ENCODE measurements at regions not wholly inside any gene's neighbourhood (a gene's known extent, or its start where the extent isn't known, plus 50 kb on each side); places are given as distances from the start of the nearest gene placed in this dataset.

DNA sequence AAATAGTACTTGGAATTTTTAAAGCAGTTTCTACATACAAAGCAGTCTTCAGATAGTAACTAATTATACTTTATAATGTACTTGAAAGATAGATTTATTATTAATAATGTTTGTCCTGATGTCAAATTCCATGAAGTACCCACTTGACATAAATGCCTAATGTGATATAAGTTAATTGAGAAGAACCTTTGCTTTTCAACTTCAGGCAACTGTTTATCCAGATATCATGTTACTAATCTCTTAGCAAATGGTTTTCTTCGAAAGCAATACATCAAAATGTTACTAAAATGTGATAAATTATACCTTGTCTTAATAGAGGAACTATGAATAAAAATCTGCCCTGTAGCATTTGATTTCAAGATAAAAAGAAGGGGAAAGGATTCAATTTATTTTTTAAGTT lies 146.8 kb upstream of the FBXL17 start:
- no peak overlapping the region for H3K4me3 ChIP-seq
- CTCF ChIA-PET: interaction anchor here (0.6 kb wide), 1 partner anchor 797 kb away, joined by 3 read pairs; no protein-coding TSS in a partner anchor
- no peak overlapping the region for H3K9ac ChIP-seq (ENCODE audit: control insufficient read depth, insufficient read depth, low read length)
- intact Hi-C loops (cut with micrococcal nuclease; ENCODE audit: unreplicated experiment): no loop called here
- 38% methylated on average over 1 of the region's 1 CpG for WGBS (ENCODE audit: insufficient coverage, insufficient replicate concordance, low lambda C conversion rate, missing lambda C conversion rate)
- peaks cover 4% of the 10 kb centered on the region; the same call in 2 of the 3 replicates for H3K9me3 ChIP-seq (replicated peaks; ENCODE audit: control insufficient read depth, insufficient read depth, low read length)
- RAD21 ChIA-PET (ENCODE audit: unreplicated experiment): no interaction called here
- no peaks in the 10 kb centered on the region for H3K27me3 ChIP-seq (replicated peaks in 1 of 2; ENCODE audit: control insufficient read depth in 2 of 2, insufficient read depth in 2 of 2, low read length in 1 of 2)
- no TSS peak for BruUV-seq (replicated peaks)
- H3K36me3 ChIP-seq (ENCODE audit: control insufficient read depth in 2 of 2, insufficient read depth in 2 of 2, low read length in 1 of 2): no peaks in the 10 kb centered on the region
- FAIRE-seq: no peak
- no peak for ATAC-seq
- H3K4me2 ChIP-seq (ENCODE audit: control insufficient read depth, insufficient read depth): no peak overlapping the region
- H3K79me2 ChIP-seq (ENCODE audit: control insufficient read depth, insufficient read depth, low read length): no peaks in the 10 kb centered on the region
- no peak overlapping the region for H3K27ac ChIP-seq (ENCODE audit: control insufficient read depth, insufficient read depth)
- DNase-seq (ENCODE audit: low read depth, low spot score): no peak
- no peak overlapping the region for H2AFZ ChIP-seq (ENCODE audit: control insufficient read depth, low read depth, low read length)
- POLR2A ChIA-PET: no interaction called here
- SMC1A ChIA-PET (ENCODE audit: uncharacterized antibody, unreplicated experiment): no interaction called here
- no peaks in the 10 kb centered on the region for H4K20me1 ChIP-seq (ENCODE audit: control insufficient read depth, insufficient read depth)
- in situ Hi-C loops (cut with MboI): no loop called here
- 0 out of 2 replicates have a peak, but pooled peaks cover 4% of the 10 kb centered on the region for H3K4me1 ChIP-seq (ENCODE audit: control insufficient read depth, insufficient read depth, low read length)
- TF ChIP-seq SPI1 (IDR thresholded peaks at IDR 0.05; ENCODE audit: borderline replicate concordance, insufficient read depth, low read depth, low read length) (no peak), SUPT20H (IDR thresholded peaks at IDR 0.05; ENCODE audit: borderline replicate concordance, control insufficient read depth, low read depth, low read length) (no peak), KLF5 (IDR thresholded peaks at IDR 0.05; ENCODE audit: partially characterized antibody) (no peak), DPF2 (IDR thresholded peaks at IDR 0.05) (no peak), ZBED1 (IDR thresholded peaks at IDR 0.05; ENCODE audit: borderline replicate concordance) (no peak), TCF3 (IDR thresholded peaks at IDR 0.05; ENCODE audit: borderline replicate concordance, insufficient read depth, low read depth, low read length) (no peak), PAX5 (IDR thresholded peaks at IDR 0.05; ENCODE audit: borderline replicate concordance, low read depth, low read length) (no peak), SKIL (IDR thresholded peaks at IDR 0.05; ENCODE audit: low read depth, poor library complexity, severe bottlenecking) (no peak), POLR2A (IDR thresholded peaks at IDR 0.05; ENCODE audit: low read depth, low read length) (no peak), BMI1 (IDR thresholded peaks at IDR 0.05; ENCODE audit: borderline replicate concordance) (no peak), SREBF1 (IDR thresholded peaks at IDR 0.05; ENCODE audit: low read length) (no peak), HCFC1 (IDR thresholded peaks at IDR 0.05; ENCODE audit: low read length) (no peak), HSF1 (IDR thresholded peaks at IDR 0.05; ENCODE audit: low read depth, low read length) (no peak), SMAD5 (IDR thresholded peaks at IDR 0.05; ENCODE audit: low read depth) (no peak)
- TF ChIP-seq, protein P1, sequence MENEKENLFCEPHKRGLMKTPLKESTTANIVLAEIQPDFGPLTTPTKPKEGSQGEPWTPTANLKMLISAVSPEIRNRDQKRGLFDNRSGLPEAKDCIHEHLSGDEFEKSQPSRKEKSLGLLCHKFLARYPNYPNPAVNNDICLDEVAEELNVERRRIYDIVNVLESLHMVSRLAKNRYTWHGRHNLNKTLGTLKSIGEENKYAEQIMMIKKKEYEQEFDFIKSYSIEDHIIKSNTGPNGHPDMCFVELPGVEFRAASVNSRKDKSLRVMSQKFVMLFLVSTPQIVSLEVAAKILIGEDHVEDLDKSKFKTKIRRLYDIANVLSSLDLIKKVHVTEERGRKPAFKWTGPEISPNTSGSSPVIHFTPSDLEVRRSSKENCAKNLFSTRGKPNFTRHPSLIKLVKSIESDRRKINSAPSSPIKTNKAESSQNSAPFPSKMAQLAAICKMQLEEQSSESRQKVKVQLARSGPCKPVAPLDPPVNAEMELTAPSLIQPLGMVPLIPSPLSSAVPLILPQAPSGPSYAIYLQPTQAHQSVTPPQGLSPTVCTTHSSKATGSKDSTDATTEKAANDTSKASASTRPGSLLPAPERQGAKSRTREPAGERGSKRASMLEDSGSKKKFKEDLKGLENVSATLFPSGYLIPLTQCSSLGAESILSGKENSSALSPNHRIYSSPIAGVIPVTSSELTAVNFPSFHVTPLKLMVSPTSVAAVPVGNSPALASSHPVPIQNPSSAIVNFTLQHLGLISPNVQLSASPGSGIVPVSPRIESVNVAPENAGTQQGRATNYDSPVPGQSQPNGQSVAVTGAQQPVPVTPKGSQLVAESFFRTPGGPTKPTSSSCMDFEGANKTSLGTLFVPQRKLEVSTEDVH (IDR thresholded peaks at IDR 0.05; ENCODE audit: low read depth, partially characterized antibody): no peak
- TF ChIP-seq, protein P2, sequence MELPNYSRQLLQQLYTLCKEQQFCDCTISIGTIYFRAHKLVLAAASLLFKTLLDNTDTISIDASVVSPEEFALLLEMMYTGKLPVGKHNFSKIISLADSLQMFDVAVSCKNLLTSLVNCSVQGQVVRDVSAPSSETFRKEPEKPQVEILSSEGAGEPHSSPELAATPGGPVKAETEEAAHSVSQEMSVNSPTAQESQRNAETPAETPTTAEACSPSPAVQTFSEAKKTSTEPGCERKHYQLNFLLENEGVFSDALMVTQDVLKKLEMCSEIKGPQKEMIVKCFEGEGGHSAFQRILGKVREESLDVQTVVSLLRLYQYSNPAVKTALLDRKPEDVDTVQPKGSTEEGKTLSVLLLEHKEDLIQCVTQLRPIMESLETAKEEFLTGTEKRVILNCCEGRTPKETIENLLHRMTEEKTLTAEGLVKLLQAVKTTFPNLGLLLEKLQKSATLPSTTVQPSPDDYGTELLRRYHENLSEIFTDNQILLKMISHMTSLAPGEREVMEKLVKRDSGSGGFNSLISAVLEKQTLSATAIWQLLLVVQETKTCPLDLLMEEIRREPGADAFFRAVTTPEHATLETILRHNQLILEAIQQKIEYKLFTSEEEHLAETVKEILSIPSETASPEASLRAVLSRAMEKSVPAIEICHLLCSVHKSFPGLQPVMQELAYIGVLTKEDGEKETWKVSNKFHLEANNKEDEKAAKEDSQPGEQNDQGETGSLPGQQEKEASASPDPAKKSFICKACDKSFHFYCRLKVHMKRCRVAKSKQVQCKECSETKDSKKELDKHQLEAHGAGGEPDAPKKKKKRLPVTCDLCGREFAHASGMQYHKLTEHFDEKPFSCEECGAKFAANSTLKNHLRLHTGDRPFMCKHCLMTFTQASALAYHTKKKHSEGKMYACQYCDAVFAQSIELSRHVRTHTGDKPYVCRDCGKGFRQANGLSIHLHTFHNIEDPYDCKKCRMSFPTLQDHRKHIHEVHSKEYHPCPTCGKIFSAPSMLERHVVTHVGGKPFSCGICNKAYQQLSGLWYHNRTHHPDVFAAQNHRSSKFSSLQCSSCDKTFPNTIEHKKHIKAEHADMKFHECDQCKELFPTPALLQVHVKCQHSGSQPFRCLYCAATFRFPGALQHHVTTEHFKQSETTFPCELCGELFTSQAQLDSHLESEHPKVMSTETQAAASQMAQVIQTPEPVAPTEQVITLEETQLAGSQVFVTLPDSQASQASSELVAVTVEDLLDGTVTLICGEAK (IDR thresholded peaks at IDR 0.05; ENCODE audit: borderline replicate concordance): no peak

Data from GM12878 (cell line).